ENCODE measurements at regions not wholly inside any gene's neighbourhood (a gene's known extent, or its start where the extent isn't known, plus 50 kb on each side); places are given as distances from the start of the nearest gene placed in this dataset.

DNA sequence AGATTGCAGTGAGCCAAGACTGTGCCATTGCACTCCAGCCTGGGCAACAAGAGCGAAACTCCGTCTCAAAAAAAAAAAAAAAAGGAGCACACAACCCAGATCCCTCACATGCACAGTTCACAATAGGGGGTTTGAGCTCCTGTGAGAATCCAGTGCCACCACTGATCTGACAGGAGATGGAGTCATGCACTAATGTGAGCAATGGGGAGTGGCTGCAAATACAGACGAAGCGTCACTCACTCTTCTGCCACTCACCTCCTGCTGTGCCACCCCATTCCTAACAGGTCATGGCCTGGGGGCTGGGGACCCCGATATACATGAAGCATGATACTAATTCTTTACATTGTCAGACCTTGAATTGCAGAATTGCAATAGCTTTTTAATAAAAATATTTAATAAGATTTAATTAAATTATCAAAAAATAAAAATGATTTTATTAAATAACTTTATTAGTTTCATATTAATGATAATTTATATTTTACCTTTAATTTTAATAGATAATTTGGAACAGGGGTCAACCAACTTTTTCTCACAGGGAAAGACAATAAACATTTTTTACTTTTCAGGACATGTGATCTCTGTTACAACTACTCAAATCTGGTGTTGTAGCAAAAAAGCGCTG lies 171.4 kb downstream of the COPRS start:
- CTCF ChIA-PET = interaction anchor here (0.6 kb wide), 1 partner anchor 103 kb away, joined by 3 read pairs; no protein-coding TSS in a partner anchor
- POLR2A ChIA-PET = interaction anchor here (0.6 kb wide), 1 partner anchor 76 kb away, joined by 3 read pairs; no protein-coding TSS in a partner anchor
- no TSS peak for BruUV-seq (replicated peaks)
- no peak for TF ChIP-seq CTCF (IDR thresholded peaks at IDR 0.05; ENCODE audit: unreplicated experiment)
- Mint-ChIP-seq H3K9me3 (ENCODE audit: unreplicated experiment) (no peaks in the 10 kb centered on the region), H3K36me3 (ENCODE audit: insufficient read depth, unreplicated experiment) (no peaks in the 10 kb centered on the region), H3K27me3 (ENCODE audit: insufficient read depth, unreplicated experiment) (no peaks in the 10 kb centered on the region), H3K27ac (ENCODE audit: low read depth, unreplicated experiment) (no peak overlapping the region), H3K4me3 (ENCODE audit: unreplicated experiment) (no peak overlapping the region), H3K4me1 (ENCODE audit: insufficient read depth, unreplicated experiment) (peaks cover 3% of the 10 kb centered on the region)
- intact Hi-C loops (cut with micrococcal nuclease) = no loop called here
- DNase-seq (ENCODE audit: unreplicated experiment) = no peak

GRCh38 chr17:31686495-31686894 lies 172.5 kb downstream of the COPRS start:
- POLR2A ChIA-PET = no interaction called here
- no peak overlapping the region for H3K4me3 Mint-ChIP-seq (ENCODE audit: unreplicated experiment)
- no peaks in the 10 kb centered on the region for H3K27me3 Mint-ChIP-seq (ENCODE audit: insufficient read depth, unreplicated experiment)
- no peaks in the 10 kb centered on the region for H3K9me3 Mint-ChIP-seq (ENCODE audit: unreplicated experiment)
- peaks cover 3% of the 10 kb centered on the region for H3K4me1 Mint-ChIP-seq (ENCODE audit: insufficient read depth, unreplicated experiment)
- CTCF ChIA-PET = interaction anchor here (0.6 kb wide), 1 partner anchor 151 kb away, joined by 3 read pairs; no protein-coding TSS in a partner anchor
- H3K36me3 Mint-ChIP-seq (ENCODE audit: insufficient read depth, unreplicated experiment) = no peaks in the 10 kb centered on the region
- BruUV-seq (replicated peaks) = no TSS peak
- H3K27ac Mint-ChIP-seq (ENCODE audit: low read depth, unreplicated experiment) = no peak overlapping the region
- no peak for DNase-seq (ENCODE audit: unreplicated experiment)
- intact Hi-C loops (cut with micrococcal nuclease) = no loop called here
- no peak for TF ChIP-seq CTCF (IDR thresholded peaks at IDR 0.05; ENCODE audit: unreplicated experiment)

GRCh38 chr17:31684901-31685300 lies 174.1 kb downstream of the COPRS start:
- no peak for DNase-seq (ENCODE audit: unreplicated experiment)
- TF ChIP-seq CTCF (IDR thresholded peaks at IDR 0.05; ENCODE audit: unreplicated experiment) = no peak
- Mint-ChIP-seq H3K4me3 (ENCODE audit: unreplicated experiment) (no peak overlapping the region), H3K27ac (ENCODE audit: low read depth, unreplicated experiment) (no peak overlapping the region), H3K36me3 (ENCODE audit: insufficient read depth, unreplicated experiment) (no peaks in the 10 kb centered on the region), H3K9me3 (ENCODE audit: unreplicated experiment) (no peaks in the 10 kb centered on the region), H3K27me3 (ENCODE audit: insufficient read depth, unreplicated experiment) (no peaks in the 10 kb centered on the region), H3K4me1 (ENCODE audit: insufficient read depth, unreplicated experiment) (no peaks in the 10 kb centered on the region)
- CTCF ChIA-PET = no interaction called here
- POLR2A ChIA-PET = interaction anchor here (1.0 to 1.8 kb wide), 2 partner anchors 12 to 88 kb away, joined by 4 read pairs; no protein-coding TSS in a partner anchor
- BruUV-seq (replicated peaks) = no TSS peak
- intact Hi-C loops (cut with micrococcal nuclease) = no loop called here

GRCh38 chr17:31680126-31680525 lies 178.9 kb downstream of the COPRS start:
- peaks cover 16% of the 10 kb centered on the region for H3K4me1 Mint-ChIP-seq (ENCODE audit: insufficient read depth, unreplicated experiment)
- BruUV-seq (replicated peaks) = no TSS peak
- no peak overlapping the region for H3K27ac Mint-ChIP-seq (ENCODE audit: low read depth, unreplicated experiment)
- H3K36me3 Mint-ChIP-seq (ENCODE audit: insufficient read depth, unreplicated experiment) = no peaks in the 10 kb centered on the region
- CTCF ChIA-PET = no interaction called here
- H3K27me3 Mint-ChIP-seq (ENCODE audit: insufficient read depth, unreplicated experiment) = no peaks in the 10 kb centered on the region
- no peak for TF ChIP-seq CTCF (IDR thresholded peaks at IDR 0.05; ENCODE audit: unreplicated experiment)
- H3K4me3 Mint-ChIP-seq (ENCODE audit: unreplicated experiment) = no peak overlapping the region
- intact Hi-C loops (cut with micrococcal nuclease) = no loop called here
- H3K9me3 Mint-ChIP-seq (ENCODE audit: unreplicated experiment) = no peaks in the 10 kb centered on the region
- DNase-seq (ENCODE audit: unreplicated experiment) = no peak
- POLR2A ChIA-PET = no interaction called here
